ENCODE measurements at regions not wholly inside any gene's neighbourhood (a gene's known extent, or its start where the extent isn't known, plus 50 kb on each side); places are given as distances from the start of the nearest gene placed in this dataset.

GRCh38 chr11:70776914-70777532 is 378.7 kb downstream of the CTTN start:
- DNase-seq = no peak

DNA sequence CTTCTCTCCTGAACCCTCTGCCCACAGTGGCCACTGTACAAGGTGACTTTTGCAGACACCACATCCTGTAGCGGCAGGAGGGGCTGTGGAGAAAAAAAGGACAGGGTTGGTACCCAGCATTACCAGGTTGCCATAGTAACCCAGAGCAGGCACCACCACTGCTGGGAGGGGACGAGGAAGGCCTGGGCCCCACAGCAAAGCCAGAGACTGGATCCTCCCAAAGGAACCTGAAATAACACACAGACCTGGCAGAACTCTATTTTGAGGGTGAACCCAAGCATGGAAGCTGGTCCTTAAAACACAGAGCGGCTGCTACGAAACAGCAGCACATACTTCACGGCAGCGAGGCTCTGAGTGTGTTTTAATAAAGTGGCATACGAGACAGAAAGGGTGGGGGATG is 380.6 kb downstream of the CTTN start:
- DNase-seq = no peak

DNA sequence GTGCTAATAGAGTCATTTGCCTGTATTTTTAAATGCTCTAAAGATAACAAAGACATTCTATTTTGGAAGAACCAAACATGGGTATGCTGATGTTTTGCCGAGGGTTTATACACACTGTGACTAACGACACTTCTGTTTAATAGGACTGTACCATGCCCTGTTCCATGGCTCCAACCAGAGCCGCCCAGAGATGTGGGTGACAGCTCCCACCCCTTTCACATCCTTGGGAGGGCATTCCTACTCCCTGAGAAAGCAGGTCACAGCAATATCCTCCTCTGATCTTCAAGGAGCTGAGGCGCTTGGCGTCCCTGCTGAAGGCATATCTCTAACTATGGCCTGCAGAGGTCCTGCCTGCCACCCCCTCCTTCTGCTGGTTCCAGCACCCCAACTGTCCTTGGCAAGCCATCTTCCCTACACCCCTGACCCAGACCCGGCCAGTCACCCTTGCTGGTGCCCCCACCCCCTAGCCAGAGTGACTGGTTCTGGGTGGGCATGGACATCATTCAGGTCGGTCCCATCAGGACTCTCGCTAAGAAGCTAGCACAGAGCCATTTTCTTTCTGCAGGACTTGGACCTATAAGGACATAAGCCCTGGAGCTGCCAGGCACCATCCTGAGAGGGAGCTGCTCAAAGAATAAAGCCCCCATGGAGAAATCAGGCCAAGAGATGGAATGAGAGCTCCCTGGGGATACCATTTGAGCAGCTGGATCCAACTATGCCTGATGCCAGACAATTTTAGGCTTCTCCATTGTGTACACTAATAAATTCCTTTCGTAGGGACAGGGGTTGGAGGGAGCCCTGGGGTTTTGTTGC is 381.3 kb downstream of the CTTN start:
- no peak for DNase-seq

DNA sequence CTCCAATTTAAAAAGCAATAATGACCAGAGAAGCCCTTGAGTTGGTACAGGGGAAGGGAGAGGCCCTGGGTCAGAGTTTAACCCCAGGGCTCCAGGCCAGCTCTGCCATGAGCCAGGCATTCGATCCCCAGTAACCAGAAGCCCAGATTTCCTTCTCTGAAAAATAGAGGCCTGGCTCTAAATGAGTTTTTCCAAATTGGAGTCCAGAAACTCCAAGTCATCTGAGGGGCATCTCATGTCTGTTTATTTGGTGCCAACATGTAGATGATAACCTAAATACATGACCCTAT is 381.9 kb downstream of the CTTN start:
- DNase-seq = no peak

DNA sequence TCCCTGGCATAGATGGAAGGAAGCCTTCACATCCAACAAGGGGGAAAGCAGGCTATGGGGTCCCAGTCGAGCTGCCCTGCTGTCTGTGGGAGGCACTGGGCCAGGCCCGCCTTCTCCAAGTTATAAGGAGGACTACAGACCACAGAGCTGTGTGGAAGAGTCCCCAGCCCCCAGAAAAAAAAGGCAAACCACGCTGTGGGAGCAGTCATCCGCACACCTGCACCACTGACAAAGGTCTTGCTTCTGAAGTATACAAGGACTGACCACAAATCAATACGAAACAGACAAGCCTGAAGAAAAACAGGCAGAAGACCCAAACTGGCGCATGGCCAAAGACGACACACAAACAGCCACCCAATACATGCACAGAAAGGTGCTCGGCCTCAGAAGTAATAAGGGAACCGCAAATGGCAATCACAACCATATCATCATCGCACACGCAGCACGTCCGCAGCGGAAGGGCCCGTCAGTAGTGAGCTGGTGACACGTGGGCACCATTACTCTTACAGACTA is 384.1 kb downstream of the CTTN start:
- DNase-seq = no peak

DNA sequence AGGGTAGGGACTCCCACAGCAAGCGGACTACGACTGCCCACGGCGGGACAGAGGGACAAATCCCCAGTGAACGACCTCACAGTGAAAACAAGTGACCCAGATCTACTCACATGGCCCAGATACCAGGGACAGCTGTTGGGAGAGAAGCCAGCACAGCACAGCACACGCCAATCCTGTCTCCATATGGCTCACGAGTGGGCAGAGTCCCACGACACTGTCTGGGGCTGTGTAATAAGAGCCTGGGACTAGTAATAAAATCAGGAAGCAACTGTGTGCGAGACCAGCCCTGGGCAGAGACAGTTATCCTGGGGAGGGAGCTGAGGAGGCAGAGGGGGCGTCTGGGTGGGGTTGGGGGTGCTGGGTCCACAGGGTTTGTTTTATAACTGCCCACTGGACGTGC is 385.0 kb downstream of the CTTN start:
- DNase-seq = no peak

GRCh38 chr11:70783821-70784220 is 385.5 kb downstream of the CTTN start:
- DNase-seq = no peak

DNA sequence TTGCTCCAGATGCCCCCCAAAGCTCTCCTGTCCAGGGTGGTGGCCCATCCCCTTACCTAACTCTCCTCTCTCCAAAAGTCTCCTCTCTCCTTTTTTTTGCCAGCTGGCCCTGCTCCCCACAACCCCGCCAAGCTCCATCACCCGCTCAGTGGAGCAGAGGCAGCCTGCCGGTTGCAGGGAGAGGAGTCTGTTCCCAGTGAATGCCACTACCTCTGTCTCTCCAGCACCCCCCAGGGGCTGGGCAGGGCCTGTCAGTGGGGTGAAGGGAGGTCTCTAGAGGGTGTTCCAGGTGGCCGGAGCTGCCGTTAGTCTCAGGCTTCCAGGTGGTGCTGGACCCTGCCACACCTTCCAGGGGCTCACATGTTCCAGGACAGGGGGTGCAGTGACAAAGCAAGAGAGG is 387.0 kb downstream of the CTTN start:
- DNase-seq = no peak

GRCh38 chr11:70786021-70786665 is 387.8 kb downstream of the CTTN start:
- no peak for DNase-seq

GRCh38 chr11:70788248-70789022 is 390.1 kb downstream of the CTTN start:
- no peak for DNase-seq

DNA sequence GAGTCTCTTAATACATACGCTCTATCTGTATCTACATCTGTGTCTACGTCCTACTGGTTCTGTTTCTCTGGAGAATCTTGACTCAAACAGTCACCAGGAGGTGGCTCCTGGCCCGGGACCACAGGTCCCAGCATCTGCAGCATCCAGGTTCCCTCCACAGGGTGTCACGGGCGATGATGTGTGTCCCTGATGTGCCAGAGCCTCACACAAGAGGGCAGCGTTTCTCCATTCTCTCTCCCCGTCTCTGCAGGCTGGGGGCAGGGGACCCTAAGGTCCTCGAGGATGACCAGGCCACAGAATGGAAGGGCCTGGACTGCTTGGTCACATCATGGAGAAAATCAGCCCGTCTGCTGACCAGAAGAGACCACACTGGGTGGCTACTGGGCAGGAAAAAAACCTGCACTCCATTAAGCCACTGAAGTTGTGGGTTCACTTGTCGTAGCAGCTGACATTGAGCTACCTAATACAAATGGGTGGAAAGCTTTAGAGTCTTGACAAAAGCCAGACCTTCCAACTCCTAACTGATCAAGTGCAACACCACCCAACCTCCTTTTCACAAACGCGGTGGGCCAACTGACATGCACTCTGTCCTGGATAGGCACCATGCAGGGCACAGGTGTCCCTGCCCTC is 392.5 kb downstream of the CTTN start:
- DNase-seq = no peak

DNA sequence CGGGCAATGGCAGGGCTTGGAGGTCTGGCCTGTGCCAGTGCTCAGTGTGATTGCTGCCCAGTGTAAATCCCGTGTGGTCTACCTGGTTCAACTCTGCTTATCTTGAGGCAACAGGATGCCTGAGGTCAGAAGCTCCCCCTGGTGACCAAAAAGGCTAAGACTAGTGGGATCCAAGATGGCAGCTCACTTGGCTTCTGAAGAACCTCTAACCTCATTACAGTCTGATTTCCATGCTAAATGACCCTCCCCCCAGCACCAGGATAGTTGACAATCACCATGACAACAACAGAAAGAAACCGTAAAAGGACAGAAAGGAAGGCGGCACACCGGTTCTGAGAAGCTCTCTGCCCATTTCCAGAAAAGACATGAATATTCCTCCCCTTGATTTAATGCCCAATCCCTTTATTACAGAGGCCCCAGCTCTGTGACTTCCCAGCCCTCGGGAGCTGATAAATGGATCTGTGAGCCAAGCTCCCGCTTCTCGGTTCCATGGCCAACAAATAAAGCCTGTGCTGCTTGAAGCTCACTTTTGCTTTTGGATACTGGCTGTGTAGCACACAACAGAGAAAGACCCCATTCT is 398.4 kb downstream of the CTTN start:
- DNase-seq = no peak

- no peak for DNase-seq
Measured at GRCh38 chr11:70798296-70798695, 400.0 kb downstream of the CTTN start.

DNA sequence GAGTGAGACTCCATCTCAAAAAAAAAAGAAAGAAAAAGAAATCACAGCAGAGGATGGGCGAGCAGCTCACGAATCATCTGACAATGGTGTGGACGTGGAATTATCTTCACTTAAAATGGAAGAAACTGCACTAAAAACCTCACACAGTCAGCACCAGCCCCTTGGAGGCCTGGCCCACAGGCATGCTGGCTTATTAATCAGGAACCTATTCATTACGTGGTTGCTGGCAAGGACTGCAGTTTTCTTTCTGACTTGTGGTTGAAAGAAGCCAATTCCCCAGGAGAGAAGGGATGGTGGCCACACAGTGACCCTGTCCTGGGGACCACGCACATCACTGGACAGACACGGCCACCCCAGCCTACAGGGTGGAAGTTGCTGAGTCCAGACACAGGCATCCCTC is 401.1 kb downstream of the CTTN start:
- DNase-seq = no peak

- DNase-seq = no peak
Measured at GRCh38 chr11:70802185-70802584, 403.9 kb downstream of the CTTN start.

- DNase-seq = no peak
Measured at GRCh38 chr11:70804139-70804837, 406.0 kb downstream of the CTTN start.

GRCh38 chr11:70805243-70805642 is 406.9 kb downstream of the CTTN start:
- no peak for DNase-seq

- DNase-seq = no peak
Measured at GRCh38 chr11:70805971-70806370, 407.6 kb downstream of the CTTN start.

DNA sequence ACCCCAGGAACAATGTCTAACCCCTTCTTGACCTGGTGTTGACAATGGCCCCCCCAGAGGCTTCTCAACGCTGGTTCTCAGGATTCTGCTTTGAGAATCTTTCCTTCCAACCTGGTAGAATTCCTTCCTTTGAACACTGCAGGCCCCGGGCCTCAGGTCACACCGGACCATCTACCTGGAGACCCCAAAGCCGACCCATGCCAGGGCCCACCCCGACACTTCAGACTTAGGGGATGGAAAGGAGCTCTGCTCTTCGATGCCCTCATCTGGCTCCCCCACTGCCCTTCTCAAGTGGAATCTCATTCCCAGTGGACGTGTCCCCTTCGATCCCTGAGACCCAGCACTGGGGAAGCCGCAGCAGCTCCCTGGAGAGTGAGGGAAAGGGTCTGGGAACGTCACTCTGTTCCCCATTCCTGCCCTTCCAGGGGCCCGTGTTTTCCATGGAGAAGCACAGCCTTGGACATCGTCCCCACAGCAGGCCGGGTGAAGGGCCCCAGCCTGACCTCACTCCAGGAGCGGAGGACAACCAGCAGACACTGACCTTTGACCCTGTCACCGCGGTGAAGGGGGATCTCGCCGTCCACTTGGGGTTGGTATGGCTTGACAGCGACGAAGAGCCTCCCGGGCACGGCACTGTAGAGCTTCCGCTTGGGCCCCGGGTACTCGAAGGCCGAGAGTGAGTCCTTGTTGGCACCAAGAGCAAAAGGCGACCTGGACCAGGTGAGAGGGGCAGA is 408.3 kb downstream of the CTTN start:
- DNase-seq = no peak

- no peak for DNase-seq
Measured at GRCh38 chr11:70807195-70807543, 408.8 kb downstream of the CTTN start.

DNA sequence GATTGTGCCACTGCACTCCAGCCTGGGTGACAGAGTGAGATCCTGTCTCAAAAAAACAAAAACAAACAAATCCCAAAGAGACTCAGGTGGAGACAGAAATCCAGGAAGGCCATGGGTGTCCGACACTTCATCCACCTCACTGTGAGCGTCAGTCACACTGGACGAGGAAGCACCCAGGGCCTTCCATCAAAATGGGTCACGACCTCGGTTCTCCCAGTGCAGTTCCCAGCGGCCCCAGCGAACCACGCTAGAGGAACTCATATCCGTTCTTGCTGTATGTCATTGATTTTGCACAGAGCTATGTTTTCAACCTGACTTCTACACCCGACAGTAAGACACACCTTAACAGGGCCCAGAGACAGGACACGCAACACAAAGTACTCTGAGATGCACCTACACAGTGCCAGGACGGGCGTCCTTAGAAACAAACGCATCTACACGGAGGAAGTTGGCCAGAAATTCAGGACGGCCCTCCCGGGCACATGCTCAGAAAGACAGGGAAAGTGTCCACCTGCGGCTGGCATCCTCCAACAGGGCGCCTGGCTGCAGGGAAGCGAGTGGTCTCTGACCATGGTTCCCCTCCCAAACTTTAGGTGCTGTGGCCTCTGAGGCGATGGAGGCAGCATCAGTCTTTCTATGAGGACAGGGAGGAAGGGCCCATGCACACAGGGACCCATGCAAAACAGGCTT is 410.5 kb downstream of the CTTN start:
- no peak for DNase-seq

All from NCI-H1048 (cell line).